ENCODE measurements at regions not wholly inside any gene's neighbourhood (a gene's known extent, or its start where the extent isn't known, plus 50 kb on each side); places are given as distances from the start of the nearest gene placed in this dataset.
"Not testable (repeated sequence)": the region's sequence is repeated elsewhere in the genome, so short reads cannot be mapped to it uniquely, and the experiment has no call there.

- H3K4me3 ChIP-seq (ENCODE audit: low read depth, low read length): no peak overlapping the region
- no peak for DNase-seq (ENCODE audit: extremely low spot score)
- H3K36me3 ChIP-seq (ENCODE audit: insufficient read depth): no peaks in the 10 kb centered on the region
- no peaks in the 10 kb centered on the region for H3K4me1 ChIP-seq (ENCODE audit: insufficient read depth)
- WGBS: 33% methylated on average over 2 of the region's 2 CpGs
- no peak overlapping the region for H3K27ac ChIP-seq (ENCODE audit: low read depth)
These were observed 1014.5 kb upstream of the MANEA start for GRCh38 chr6:94562846-94563245.

- no peaks in the 10 kb centered on the region for H3K4me1 ChIP-seq (ENCODE audit: insufficient read depth)
- H3K27ac ChIP-seq (ENCODE audit: low read depth): no peak overlapping the region
- H3K4me3 ChIP-seq (ENCODE audit: low read depth, low read length): no peak overlapping the region
- WGBS: 85% methylated on average over 1 of the region's 1 CpG
- DNase-seq (ENCODE audit: extremely low spot score): no peak
- no peaks in the 10 kb centered on the region for H3K36me3 ChIP-seq (ENCODE audit: insufficient read depth)
These were observed 1017.4 kb upstream of the MANEA start for GRCh38 chr6:94559829-94560537.

- not testable (repeated sequence) for H3K36me3 ChIP-seq (ENCODE audit: insufficient read depth); H3K4me3 ChIP-seq (ENCODE audit: low read depth, low read length); H3K4me1 ChIP-seq (ENCODE audit: insufficient read depth); H3K27ac ChIP-seq (ENCODE audit: low read depth); DNase-seq (ENCODE audit: extremely low spot score)
- WGBS: 95% methylated on average over 11 of the region's 11 CpGs
These were observed 1020.1 kb upstream of the MANEA start for GRCh38 chr6:94557207-94557606.

- no peak overlapping the region for H3K27ac ChIP-seq (ENCODE audit: low read depth)
- no peaks in the 10 kb centered on the region for H3K36me3 ChIP-seq (ENCODE audit: insufficient read depth)
- 86% methylated on average over 4 of the region's 4 CpGs for WGBS
- no peak for DNase-seq (ENCODE audit: extremely low spot score)
- H3K4me3 ChIP-seq (ENCODE audit: low read depth, low read length): no peak overlapping the region
- H3K4me1 ChIP-seq (ENCODE audit: insufficient read depth): no peaks in the 10 kb centered on the region
These were observed 1029.1 kb upstream of the MANEA start for GRCh38 chr6:94548201-94548600.

- no peak overlapping the region for H3K4me3 ChIP-seq (ENCODE audit: low read depth, low read length)
- H3K36me3 ChIP-seq (ENCODE audit: insufficient read depth): no peaks in the 10 kb centered on the region
- H3K4me1 ChIP-seq (ENCODE audit: insufficient read depth): no peaks in the 10 kb centered on the region
- 90% methylated on average over 1 of the region's 1 CpG for WGBS
- H3K27ac ChIP-seq (ENCODE audit: low read depth): no peak overlapping the region
- no peak for DNase-seq (ENCODE audit: extremely low spot score)
These were observed 1041.5 kb upstream of the MANEA start for GRCh38 chr6:94535798-94536197.

- no peak overlapping the region for H3K27ac ChIP-seq (ENCODE audit: low read depth)
- DNase-seq (ENCODE audit: extremely low spot score): no peak
- WGBS: 85% methylated on average over 17 of the region's 17 CpGs
- H3K36me3 ChIP-seq (ENCODE audit: insufficient read depth): no peaks in the 10 kb centered on the region
- no peak overlapping the region for H3K4me3 ChIP-seq (ENCODE audit: low read depth, low read length)
- no peaks in the 10 kb centered on the region for H3K4me1 ChIP-seq (ENCODE audit: insufficient read depth)
These were observed 1065.7 kb upstream of the MANEA start for GRCh38 chr6:94511502-94512088.

GRCh38 chr6:94510877-94511276 lies 1066.5 kb upstream of the MANEA start:
- DNase-seq (ENCODE audit: extremely low spot score): no peak
- H3K4me3 ChIP-seq (ENCODE audit: low read depth, low read length): no peak overlapping the region
- no peaks in the 10 kb centered on the region for H3K4me1 ChIP-seq (ENCODE audit: insufficient read depth)
- H3K36me3 ChIP-seq (ENCODE audit: insufficient read depth): no peaks in the 10 kb centered on the region
- 74% methylated on average over 18 of the region's 18 CpGs for WGBS
- no peak overlapping the region for H3K27ac ChIP-seq (ENCODE audit: low read depth)

GRCh38 chr6:94501516-94501915 lies 1075.8 kb upstream of the MANEA start:
- WGBS: 24% methylated on average over 2 of the region's 2 CpGs
- no peak for DNase-seq (ENCODE audit: extremely low spot score)
- H3K36me3 ChIP-seq (ENCODE audit: insufficient read depth): no peaks in the 10 kb centered on the region
- H3K4me3 ChIP-seq (ENCODE audit: low read depth, low read length): no peak overlapping the region
- no peak overlapping the region for H3K27ac ChIP-seq (ENCODE audit: low read depth)
- H3K4me1 ChIP-seq (ENCODE audit: insufficient read depth): no peaks in the 10 kb centered on the region

- H3K36me3 ChIP-seq (ENCODE audit: insufficient read depth): no peaks in the 10 kb centered on the region
- H3K27ac ChIP-seq (ENCODE audit: low read depth): no peak overlapping the region
- H3K4me1 ChIP-seq (ENCODE audit: insufficient read depth): no peaks in the 10 kb centered on the region
- no peak for DNase-seq (ENCODE audit: extremely low spot score)
- H3K4me3 ChIP-seq (ENCODE audit: low read depth, low read length): no peak overlapping the region
These were observed 1078.7 kb upstream of the EPHA7 start for GRCh38 chr6:94498099-94498498.

- 59% methylated on average over 1 of the region's 1 CpG for WGBS
These were observed 1075.1 kb upstream of the EPHA7 start for GRCh38 chr6:94494500-94494899.

GRCh38 chr6:94487371-94487770 lies 1068.0 kb upstream of the EPHA7 start:
- no peak for DNase-seq (ENCODE audit: extremely low spot score)
- Histone ChIP-seq H3K27ac (ENCODE audit: low read depth) (no peak overlapping the region), H3K36me3 (ENCODE audit: insufficient read depth) (no peaks in the 10 kb centered on the region), H3K4me3 (ENCODE audit: low read depth, low read length) (no peak overlapping the region), H3K4me1 (ENCODE audit: insufficient read depth) (no peaks in the 10 kb centered on the region)

More at GRCh38 chr6:94494500-94494899, 1075.1 kb upstream of the EPHA7 start:
- no peak overlapping the region for H3K4me3 ChIP-seq (ENCODE audit: low read depth, low read length)
- no peak for DNase-seq (ENCODE audit: extremely low spot score)
- no peak overlapping the region for H3K27ac ChIP-seq (ENCODE audit: low read depth)
- H3K4me1 ChIP-seq (ENCODE audit: insufficient read depth): no peaks in the 10 kb centered on the region
- H3K36me3 ChIP-seq (ENCODE audit: insufficient read depth): no peaks in the 10 kb centered on the region

- no peaks in the 10 kb centered on the region for H3K36me3 ChIP-seq (ENCODE audit: insufficient read depth)
- H3K4me1 ChIP-seq (ENCODE audit: insufficient read depth): no peaks in the 10 kb centered on the region
- no peak for DNase-seq (ENCODE audit: extremely low spot score)
- H3K27ac ChIP-seq (ENCODE audit: low read depth): no peak overlapping the region
- no peak overlapping the region for H3K4me3 ChIP-seq (ENCODE audit: low read depth, low read length)
- WGBS: 56% methylated on average over 3 of the region's 3 CpGs
These were observed 1059.0 kb upstream of the EPHA7 start for GRCh38 chr6:94478133-94479005.

- H3K27ac ChIP-seq (ENCODE audit: low read depth): no peak overlapping the region
- H3K36me3 ChIP-seq (ENCODE audit: insufficient read depth): no peaks in the 10 kb centered on the region
- H3K4me3 ChIP-seq (ENCODE audit: low read depth, low read length): no peak overlapping the region
- no peak for DNase-seq (ENCODE audit: extremely low spot score)
- no peaks in the 10 kb centered on the region for H3K4me1 ChIP-seq (ENCODE audit: insufficient read depth)
These were observed 1049.5 kb upstream of the EPHA7 start for GRCh38 chr6:94468830-94469229.

GRCh38 chr6:94464018-94464510 lies 1044.7 kb upstream of the EPHA7 start:
- Histone ChIP-seq H3K36me3 (ENCODE audit: insufficient read depth) (no peaks in the 10 kb centered on the region), H3K4me1 (ENCODE audit: insufficient read depth) (no peaks in the 10 kb centered on the region), H3K27ac (ENCODE audit: low read depth) (no peak overlapping the region), H3K4me3 (ENCODE audit: low read depth, low read length) (no peak overlapping the region)
- 44% methylated on average over 3 of the region's 3 CpGs for WGBS
- DNase-seq (ENCODE audit: extremely low spot score): no peak

Data from urinary bladder (tissue), 3 donors.